T-helper 1 cell treated with Interleukin-12 subunit alpha and Interleukin-12 subunit beta and Interleukin-4 antibody, amounts not matched to agents 30 μg/mL and 1 μg/mL, for 36 hours (primary cell): ENCODE measurements at regions not wholly inside any gene's neighbourhood (a gene's known extent, or its start where the extent isn't known, plus 50 kb on each side); places are given as distances from the start of the nearest gene placed in this dataset.

Experiments used
- H3K27ac Mint-ChIP-seq: one replicate; pipeline ENCODE4 v1.8.0; 2021; ENCODE audit warnings: mild to moderate bottlenecking, mixed read lengths
- H3K27me3 Mint-ChIP-seq: one replicate; pipeline ENCODE4 v1.8.0; 2021; ENCODE audit warnings: low read depth, mixed read lengths
- H3K36me3 Mint-ChIP-seq: one replicate; pipeline ENCODE4 v1.8.0; 2021; ENCODE audit warnings: low read depth, mixed read lengths
- H3K4me1 Mint-ChIP-seq: one replicate; pipeline ENCODE4 v1.8.0; 2021; ENCODE audit warnings: low read depth, mixed read lengths
- H3K4me3 Mint-ChIP-seq: one replicate; pipeline ENCODE4 v1.8.0; 2021; ENCODE audit warnings: mild to moderate bottlenecking, moderate library complexity, mixed read lengths
- H3K9me3 Mint-ChIP-seq: one replicate; pipeline ENCODE4 v1.8.0; 2021; ENCODE audit warnings: mixed read lengths

DNA sequence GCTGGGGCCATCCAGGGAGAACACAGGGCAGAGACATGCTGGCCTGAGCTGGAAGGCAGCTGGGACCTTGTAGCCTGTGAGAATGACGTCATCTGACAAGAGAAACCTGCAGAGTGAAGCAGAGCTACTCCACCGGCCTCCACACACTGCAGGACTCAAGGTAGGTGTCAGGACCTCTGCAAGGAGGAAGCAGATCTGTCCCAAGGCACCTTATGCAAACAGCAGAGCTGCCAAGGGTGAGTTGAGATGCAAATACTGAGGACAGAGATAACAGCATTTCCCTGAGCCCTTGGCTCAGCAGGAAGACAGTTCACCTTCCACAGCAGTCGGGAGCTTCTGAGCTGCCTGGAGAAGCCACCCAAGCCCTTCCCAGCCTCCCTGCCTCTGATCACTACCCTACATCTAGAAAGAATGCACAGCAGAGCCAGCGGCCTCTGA, 51.9 kb upstream of the IGSF9B start:
- Mint-ChIP-seq H3K36me3 (no peaks in the 10 kb centered on the region), H3K27me3 (peaks cover 22% of the 10 kb centered on the region), H3K27ac (no peak overlapping the region), H3K4me3 (no peak overlapping the region), H3K4me1 (no peaks in the 10 kb centered on the region), H3K9me3 (no peaks in the 10 kb centered on the region)

DNA sequence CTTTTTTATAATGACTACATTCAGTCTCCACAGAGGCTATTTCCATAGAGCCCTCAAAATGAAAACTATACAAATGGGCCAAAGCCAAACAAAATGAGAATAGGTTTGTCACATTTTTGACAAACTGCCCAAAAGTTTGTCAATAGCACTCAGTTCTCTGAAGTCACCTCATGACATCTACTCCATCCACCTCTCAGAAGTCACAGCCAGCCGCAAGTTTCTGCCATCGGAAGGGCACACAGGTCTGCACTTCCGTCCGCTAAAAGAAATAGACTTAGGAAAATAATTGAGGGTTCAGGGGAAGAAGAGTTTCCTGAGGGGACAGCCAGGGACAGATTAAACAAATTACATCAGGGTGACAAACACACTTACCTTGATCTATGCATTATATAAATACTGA, 55.4 kb upstream of the JAM3 start:
- H3K4me3 Mint-ChIP-seq = no peak overlapping the region
- peaks cover 57% of the 10 kb centered on the region for H3K27me3 Mint-ChIP-seq
- no peak overlapping the region for H3K27ac Mint-ChIP-seq
- no peaks in the 10 kb centered on the region for H3K36me3 Mint-ChIP-seq
- no peaks in the 10 kb centered on the region for H3K9me3 Mint-ChIP-seq
- H3K4me1 Mint-ChIP-seq = no peaks in the 10 kb centered on the region

DNA sequence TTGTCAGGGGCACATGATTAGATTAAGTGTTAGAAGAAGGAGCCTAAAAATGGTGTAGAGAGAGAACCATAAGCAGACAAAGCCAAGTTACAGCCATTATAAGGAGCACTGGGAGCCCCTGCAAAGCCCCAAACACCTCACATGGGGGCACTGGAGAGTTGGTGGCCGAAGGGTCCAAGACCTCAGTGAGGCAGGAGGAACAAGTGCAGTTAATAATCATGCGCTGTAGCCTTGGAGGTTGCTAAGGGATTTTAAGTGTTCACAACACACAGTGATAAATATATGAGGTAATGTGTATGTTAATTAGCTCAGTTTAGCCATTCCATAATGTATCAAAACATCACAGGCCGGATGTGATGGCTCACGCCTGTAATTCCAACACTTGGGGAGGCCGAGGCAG, 54.4 kb upstream of the JAM3 start:
- Mint-ChIP-seq H3K4me1 (no peaks in the 10 kb centered on the region), H3K36me3 (no peaks in the 10 kb centered on the region), H3K27ac (no peak overlapping the region), H3K9me3 (no peaks in the 10 kb centered on the region), H3K4me3 (no peak overlapping the region), H3K27me3 (peaks cover 60% of the 10 kb centered on the region)

DNA sequence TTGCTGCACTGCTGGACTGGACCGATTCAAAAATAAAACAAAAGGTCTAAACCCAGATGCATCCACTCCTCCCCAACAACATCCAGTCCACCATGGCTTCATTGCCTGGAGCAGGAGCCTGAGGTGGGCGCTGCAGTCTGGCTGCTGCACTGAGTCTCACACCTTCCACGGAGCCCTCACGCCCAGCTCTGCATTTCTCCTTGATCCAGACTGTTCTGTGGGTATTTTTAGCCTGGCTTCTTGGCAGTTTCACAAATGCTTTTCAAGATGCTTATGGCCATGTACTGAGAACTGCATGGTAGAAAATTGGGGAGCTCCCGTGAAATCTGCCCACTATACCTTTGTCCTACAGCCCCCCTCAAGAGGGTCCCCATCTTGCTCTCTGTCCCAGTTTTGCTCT, 53.3 kb upstream of the JAM3 start:
- H3K27me3 Mint-ChIP-seq = peaks cover 60% of the 10 kb centered on the region
- no peaks in the 10 kb centered on the region for H3K9me3 Mint-ChIP-seq
- H3K4me3 Mint-ChIP-seq = no peak overlapping the region
- no peaks in the 10 kb centered on the region for H3K4me1 Mint-ChIP-seq
- no peaks in the 10 kb centered on the region for H3K36me3 Mint-ChIP-seq
- no peak overlapping the region for H3K27ac Mint-ChIP-seq

DNA sequence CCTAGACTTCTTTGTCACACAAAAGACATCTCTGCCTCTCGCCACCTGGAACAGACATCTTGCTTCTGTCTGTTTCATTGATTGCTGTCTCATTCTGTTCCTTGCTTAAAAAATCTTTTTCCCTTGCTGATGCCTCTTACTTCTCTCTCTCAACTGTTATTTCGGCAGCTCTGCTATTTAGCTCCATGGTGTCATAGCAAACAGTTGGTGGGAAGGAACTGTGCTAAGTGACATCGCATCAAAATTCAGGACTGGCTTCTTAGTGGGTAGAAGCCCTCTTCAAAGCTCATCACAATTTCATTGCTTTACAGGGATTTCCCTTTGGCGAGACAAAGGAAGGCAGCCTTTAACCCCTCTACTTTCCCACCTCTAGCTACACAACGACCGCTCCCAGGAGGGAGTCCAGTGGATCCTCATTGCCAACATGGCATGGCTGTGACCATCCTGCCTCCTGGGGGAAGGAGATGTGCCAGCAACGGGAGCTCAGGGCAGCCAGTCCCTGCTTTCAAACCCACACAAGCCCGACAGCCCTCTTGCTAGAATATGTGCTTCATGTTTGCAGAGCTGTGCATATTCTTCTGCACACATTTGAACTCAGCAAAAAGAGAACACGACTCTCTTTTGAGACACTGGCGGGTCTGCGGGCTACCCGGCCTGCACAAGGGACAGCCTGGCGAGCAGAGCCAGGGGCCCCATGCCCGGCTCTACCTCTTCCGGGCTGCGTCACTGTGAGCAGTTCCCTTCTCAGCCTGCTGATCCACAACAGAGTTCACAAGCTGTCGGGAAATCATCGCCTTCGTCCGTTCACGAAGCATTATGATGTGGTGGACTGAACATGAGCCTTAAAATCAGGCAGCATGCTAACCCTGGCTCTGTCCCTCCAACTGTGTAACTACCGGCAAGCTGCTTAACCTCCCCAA, 51.1 kb upstream of the JAM3 start:
- no peaks in the 10 kb centered on the region for H3K36me3 Mint-ChIP-seq
- H3K9me3 Mint-ChIP-seq = no peaks in the 10 kb centered on the region
- H3K27me3 Mint-ChIP-seq = peaks cover 53% of the 10 kb centered on the region
- H3K27ac Mint-ChIP-seq = no peak overlapping the region
- no peak overlapping the region for H3K4me3 Mint-ChIP-seq
- no peaks in the 10 kb centered on the region for H3K4me1 Mint-ChIP-seq
